Spleen (tissue), 7 donors: ENCODE measurements at regions not wholly inside any gene's neighbourhood (a gene's known extent, or its start where the extent isn't known, plus 50 kb on each side); places are given as distances from the start of the nearest gene placed in this dataset.

Experiments used
- POLR2A ChIP-seq, 3 donors: fragments of 450-650 bp; IDR thresholded peaks; one replicate each; pipeline ENCODE4 v1.5.1; 2017; ENCODE audit warnings: antibody characterized with exemption in 3 of 3, mild to moderate bottlenecking in 1 of 3
- POLR2AphosphoS5 ChIP-seq, 3 donors: sonication (generic); formaldehyde crosslinking; IDR thresholded peaks; one replicate each; pipeline ENCODE4 v1.5.1; 2017; ENCODE audit warnings: antibody characterized with exemption in 3 of 3
- TF ChIP-seq, protein P1 (sequence below), 11 experiments: fragments of 200-600 bp in 7 of 11; fragments of 450-650 bp in 4 of 11; sonication (generic) in 4 of 11; IDR thresholded peaks in 8 of 11; conservative IDR thresholded peaks in 3 of 11; 1 replicate in 7 of 11; 2 replicates in 4 of 11; pipeline versions ENCODE4 v1.4.0 to v1.8.0; 2016 to 2021; ENCODE audit warnings: antibody characterized with exemption in 11 of 11, inconsistent platforms in 4 of 11, mild to moderate bottlenecking in 1 of 11
- donor health status: DM: no; HTN: no; CAD: no; lungs with moderate emphysema.
- donor health status: DM: no; HTN: no; CAD: no.
- donor health status: DM: no; HTN: no; CAD: no.

DNA sequence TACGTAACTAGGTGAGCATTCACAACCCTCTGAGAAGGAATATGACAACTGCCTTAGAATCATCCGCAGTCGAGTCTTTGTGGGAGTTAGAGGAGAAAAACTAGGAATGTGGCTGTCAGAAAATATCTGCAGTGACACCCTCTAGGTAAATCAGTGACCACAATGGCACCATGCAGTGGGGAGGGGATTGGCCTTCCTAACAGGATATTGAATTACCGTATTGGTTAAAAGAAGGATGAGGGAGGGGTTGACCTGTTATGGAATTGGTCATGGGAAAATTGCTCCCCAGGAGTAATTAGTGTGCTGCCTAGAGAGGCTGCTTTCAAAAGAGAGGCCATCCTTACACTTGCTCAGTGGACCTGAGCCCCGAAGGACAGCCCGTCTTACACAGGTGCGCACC, 205.6 kb upstream of the SOX1 start:
- no peak for TF ChIP-seq POLR2A (IDR thresholded peaks at IDR 0.05)
- TF ChIP-seq, protein P1, sequence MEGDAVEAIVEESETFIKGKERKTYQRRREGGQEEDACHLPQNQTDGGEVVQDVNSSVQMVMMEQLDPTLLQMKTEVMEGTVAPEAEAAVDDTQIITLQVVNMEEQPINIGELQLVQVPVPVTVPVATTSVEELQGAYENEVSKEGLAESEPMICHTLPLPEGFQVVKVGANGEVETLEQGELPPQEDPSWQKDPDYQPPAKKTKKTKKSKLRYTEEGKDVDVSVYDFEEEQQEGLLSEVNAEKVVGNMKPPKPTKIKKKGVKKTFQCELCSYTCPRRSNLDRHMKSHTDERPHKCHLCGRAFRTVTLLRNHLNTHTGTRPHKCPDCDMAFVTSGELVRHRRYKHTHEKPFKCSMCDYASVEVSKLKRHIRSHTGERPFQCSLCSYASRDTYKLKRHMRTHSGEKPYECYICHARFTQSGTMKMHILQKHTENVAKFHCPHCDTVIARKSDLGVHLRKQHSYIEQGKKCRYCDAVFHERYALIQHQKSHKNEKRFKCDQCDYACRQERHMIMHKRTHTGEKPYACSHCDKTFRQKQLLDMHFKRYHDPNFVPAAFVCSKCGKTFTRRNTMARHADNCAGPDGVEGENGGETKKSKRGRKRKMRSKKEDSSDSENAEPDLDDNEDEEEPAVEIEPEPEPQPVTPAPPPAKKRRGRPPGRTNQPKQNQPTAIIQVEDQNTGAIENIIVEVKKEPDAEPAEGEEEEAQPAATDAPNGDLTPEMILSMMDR (IDR thresholded peaks at IDR 0.05 in 8 of 11, conservative IDR thresholded peaks at IDR 0.05 in 3 of 11) = no peak
- TF ChIP-seq POLR2AphosphoS5 (IDR thresholded peaks at IDR 0.05) = no peak
